Limb (tissue), 2 donors: ENCODE measurements at regions not wholly inside any gene's neighbourhood (a gene's known extent, or its start where the extent isn't known, plus 50 kb on each side); places are given as distances from the start of the nearest gene placed in this dataset.

ENCODE experiments used
- DNase-seq, 2 donors: peaks; one replicate each; pipeline ENCODE4 v3.0.0-alpha.2; 2016; ENCODE audit errors: extremely low spot score in 2 of 2

DNA sequence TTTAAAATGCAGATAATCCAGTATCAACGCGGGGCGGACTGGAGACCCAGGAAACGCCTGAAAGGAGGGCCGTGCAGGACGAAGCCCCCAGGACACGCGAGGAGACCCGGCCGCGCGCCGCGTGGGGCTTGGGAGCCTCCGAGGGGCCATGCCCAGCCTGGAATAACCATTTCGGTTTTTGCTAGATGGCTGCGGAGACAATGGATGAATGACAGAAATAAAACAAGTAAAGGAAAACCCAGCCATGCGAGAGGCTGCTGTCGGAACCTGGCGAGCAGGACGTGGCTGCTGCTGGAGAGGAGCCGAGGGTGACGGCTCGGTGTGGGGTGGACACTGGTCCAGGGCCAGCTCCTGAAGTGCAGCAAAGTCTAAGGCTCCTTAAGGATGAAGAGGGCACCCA, 227.2 kb upstream of the ADARB2 start:
- no peak for DNase-seq

DNA sequence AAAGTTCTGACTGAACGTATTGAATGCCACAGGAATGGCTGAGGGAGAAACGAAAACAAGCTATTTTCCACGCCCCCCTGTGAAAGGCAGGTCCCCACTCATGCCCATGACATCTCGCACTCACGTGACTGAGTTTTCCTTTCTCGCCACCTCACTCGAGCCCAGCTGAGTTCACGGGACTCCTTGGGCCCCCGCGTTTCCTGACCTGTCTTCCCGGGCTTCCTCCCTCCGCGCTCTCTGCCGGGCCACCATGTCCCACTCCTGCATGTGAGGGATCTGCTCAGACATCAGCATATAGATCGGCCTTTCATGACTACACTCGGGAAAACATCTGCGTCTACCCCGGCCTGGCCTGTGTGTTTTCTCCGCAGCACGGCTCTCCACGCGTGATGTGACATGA, 226.0 kb upstream of the ADARB2 start:
- DNase-seq: no peak

DNA sequence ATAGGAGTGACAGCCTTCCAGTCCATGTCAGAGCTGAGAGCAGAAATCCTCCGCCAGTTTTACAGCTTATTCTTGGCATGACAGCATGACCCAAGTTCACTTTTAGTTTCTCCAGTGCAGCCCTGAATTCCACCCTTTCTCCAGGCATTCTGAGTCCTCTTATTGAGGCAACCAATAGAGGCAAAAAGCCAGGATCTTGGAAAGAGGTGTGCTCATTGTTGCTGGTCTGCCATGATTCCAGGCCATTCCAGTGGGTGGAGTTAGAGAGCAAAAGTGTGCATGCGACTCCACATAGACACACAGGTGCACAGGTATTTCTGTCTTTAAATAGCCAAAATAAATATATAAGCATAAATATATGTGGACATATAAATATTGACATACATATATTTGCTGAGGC, 224.7 kb upstream of the ADARB2 start:
- no peak for DNase-seq

DNA sequence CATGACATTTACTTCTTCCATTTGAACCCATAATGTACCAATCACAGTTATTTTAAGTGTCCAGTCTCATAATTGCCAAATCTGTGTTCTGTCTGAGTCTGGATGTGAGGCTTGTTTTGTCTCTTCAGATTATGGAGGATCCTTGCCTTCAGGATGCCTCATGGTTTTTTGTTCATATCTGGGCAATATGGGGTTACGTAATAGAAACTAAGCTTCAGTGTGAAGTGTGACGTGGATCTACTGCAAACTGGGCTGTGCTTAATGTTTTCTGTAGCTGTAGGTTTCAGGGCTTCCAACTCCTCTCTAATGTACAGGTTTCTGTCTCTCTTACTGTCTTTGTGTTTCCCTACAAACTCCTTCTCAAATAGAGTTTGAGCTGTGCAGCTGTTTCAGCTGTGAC, 223.7 kb upstream of the ADARB2 start:
- no peak for DNase-seq

DNA sequence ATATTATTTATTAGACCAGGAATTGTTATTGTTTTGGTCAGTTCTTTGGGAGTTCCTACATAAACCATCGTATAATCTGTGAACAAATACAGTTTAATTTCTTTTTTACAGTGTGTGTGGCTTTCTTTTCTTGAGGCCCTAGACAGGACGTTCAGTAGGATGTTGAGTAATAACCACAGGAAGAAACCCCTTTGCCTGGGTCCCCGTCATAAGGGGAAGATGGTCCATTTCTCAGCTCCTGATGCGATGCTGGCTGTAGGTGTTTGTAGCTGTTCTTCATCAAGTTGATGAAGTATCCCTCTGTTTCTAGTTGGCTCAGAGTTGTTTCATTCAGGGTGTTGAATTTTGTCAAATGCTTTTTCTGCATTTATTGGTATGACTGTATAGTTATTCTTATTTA, 219.7 kb upstream of the ADARB2 start:
- no peak for DNase-seq

DNA sequence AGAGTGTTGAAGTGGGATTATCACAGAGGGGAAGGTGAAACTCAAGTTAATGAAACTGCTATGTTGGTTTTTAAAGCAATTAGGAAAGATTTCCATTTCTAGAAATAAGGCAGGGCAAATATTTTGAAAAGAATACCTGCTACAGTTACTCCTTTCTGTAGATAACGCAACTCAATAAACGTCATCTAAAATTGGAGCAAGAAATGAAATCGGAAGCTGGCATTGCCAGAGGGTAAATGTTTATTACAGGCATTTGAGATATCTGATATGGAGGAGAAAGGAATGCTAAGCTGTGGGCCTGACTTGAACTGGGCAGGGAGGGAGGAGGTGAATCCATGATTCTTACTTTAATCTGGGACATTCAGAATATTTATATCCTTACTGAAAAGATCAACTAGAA, 217.0 kb upstream of the ADARB2 start:
- DNase-seq: no peak

DNA sequence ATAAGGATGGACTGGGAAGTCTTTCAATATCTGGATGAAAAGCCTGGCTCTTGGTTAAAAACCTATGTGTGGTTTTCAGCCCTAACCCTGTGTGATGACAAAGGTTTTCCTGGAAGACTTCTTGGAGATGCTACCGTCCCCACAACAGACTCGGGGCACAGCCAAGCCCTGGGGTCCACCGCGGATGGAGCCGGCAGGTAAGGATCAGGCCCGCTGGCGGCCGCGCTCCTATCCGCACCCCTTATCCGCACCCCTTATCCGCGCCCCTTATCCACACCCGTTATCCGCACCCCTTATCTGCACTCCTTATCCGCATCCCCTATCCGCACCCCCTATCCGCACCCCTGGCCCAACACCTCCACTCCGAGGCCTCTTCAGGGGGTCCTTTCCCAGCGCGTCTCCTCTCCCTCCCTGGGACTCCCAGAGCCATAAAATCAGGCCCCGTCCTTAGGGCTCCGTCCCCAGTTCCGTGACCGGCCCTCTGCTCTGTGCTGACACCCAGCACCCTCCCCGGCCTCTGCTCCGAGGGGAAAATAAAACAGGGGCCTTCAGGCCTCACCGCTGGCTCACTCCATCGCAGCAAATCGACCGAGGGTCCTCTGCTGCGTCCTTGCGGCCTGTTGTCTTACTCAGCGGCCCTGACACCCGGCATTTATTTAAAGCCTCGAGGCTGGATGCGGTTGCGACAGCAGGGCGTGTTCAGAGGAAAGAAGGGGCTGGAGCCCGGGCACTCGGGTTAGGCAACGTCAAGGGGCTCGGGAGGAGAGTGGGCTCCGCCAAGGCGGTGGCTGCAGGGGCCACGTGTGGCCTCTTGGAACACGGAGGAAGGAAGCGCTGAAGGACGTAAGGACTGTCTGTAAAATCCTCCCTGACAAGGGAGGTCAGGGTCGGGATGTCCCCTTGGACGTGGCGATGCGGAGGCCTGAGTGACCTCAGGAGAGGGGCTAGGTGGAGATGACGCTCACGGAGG, 215.1 kb upstream of the ADARB2 start:
- DNase-seq: no peak

DNA sequence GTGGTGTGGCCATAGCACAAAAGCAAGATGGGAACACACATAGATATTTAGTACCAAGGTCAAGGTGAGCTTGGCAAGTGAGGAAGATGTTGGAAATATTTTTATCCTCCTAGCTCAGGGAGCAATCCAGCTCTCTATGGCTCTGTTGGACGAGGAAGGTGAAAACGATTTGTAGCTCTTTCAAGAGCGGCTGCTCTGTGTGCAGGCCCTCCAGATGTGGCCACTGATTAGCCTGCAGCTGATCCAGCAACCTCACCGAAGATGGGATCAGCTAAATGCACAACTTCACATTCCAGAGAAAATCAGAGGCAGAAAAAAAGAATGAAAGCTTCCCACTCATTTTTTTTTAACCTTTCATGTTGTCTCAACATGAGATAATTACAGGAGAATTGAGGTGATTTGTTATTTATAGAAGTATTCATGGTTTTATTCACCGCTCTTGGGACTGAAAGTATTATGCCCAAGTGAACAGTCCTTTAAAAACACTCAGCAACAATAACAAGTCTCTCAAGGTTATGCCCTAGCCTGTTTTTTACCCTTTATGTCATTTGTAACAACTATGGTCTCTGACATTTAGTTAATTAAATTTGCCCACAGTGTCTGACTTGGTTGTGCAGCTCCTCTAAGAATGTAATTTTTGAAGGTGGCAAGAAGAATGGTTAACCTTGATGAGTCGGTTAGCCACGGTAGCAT, 213.6 kb upstream of the ADARB2 start:
- DNase-seq: no peak

DNA sequence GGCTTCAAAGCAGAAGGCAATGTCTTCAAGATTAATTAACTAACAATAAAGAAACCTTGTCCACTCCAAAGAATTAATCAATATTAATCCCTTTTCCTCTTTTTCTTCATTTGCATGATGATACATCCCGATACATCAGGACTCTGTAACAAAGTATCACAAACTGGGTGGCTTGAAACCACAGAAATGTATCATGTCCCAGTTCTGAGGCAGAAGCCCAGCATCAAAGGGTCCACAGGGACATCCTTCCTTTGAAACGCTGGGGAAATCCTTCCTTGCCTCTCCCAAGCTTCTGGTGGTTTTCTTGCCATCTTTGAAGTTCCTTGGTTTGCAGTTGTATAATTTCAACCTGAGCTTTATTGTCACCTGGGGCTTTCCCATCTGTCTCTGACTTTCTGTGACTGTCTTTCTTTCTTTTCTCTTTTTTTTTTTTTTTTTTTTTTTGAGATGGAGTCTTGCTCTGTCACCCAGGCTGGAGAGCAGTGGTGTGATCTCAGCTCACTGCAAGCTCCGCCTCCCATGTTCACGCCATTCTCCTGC, 210.2 kb upstream of the ADARB2 start:
- DNase-seq: no peak

DNA sequence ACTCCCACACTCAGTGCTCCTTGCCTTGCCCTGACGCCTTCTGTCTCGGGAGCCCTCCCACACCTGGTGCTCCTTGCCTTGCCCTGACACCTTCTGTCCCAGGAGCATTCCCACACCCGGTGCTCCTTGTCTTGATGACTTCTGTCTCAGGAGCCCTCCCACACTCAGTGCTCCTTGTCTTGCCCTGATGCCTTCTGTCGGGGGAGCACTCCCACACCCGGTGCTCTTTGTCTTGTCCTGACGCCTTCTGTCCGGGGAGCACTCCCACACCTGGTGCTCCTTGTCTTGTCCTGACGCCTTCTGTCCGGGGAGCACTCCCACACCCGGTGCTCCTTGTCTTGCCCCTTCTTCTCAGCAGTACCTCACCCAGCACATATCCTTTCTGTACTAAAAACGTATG, 207.2 kb upstream of the ADARB2 start:
- DNase-seq: no peak

DNA sequence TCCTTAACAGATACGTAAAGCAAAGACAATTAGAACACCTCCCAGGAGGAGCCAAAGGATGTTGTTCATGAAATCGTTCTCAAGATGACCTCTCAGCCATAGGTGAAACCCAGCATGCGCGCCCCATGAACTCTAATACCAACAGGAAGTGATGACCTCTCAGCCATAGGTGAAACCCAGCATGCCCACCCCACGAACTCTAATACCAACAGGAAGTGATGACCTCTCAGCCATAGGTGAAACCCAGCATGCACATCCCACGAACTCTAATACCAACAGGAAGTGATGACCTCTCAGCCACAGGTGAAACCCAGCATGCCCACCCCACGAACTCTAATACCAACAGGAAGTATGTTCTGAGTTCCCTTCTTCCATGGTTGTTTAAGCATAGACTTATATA, 205.2 kb upstream of the ADARB2 start:
- no peak for DNase-seq

DNA sequence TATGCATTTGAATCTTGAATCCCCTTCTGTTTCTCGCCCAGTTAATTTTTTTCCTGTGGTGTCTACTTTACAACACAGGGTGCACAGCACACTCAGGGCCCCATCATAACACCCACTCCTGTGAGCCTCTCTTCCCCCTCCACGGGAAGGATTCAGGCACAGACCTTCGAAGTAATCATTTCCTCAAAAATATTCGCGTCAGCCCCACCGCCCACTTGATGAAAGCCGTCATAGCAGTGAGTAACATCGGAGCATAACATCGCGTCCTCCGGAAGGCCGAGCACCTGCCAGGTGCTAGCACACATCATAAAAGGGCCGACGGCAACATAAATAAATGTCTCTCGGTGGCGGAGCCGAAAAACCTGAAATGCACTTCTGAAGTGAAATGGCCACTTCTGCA, 201.7 kb upstream of the ADARB2 start:
- no peak for DNase-seq

DNA sequence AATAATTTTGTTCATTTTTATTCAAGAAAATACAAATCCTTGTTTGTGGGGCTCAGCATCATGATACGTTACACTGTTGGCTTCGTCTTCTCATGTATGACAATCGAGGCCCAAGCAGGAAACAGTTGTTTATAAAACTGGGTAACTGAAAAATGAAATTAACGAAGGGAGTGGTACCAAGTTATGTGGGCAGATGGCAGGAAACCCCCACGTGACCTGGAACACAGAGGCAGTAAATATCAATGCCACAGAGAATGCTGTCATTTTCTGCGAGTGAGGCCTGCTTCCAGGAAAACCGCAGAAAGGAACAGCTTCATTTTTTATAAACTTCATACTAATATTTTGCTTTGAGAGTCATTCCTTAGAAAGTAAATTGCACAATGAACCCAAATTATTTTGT, 201.0 kb upstream of the ADARB2 start:
- no peak for DNase-seq

DNA sequence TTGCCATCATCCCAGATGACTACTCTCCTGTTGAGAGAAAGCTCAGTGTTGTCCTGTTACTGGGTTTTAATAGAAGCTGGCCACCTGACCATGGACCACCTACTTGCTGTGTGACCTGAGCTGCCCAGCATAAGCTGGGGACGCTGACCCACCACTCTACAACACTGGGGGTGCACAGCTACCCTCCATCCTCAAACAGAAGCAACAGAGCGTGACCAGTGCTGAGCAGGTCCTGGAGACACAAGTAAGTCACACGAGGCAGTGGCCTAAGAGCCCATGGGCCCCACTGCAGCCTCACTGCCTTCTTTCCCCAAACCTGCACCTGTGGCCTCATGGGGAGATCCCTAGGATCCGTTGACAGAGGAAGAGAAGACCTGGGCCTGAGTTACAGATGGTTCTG, 198.6 kb upstream of the ADARB2 start:
- DNase-seq: no peak

DNA sequence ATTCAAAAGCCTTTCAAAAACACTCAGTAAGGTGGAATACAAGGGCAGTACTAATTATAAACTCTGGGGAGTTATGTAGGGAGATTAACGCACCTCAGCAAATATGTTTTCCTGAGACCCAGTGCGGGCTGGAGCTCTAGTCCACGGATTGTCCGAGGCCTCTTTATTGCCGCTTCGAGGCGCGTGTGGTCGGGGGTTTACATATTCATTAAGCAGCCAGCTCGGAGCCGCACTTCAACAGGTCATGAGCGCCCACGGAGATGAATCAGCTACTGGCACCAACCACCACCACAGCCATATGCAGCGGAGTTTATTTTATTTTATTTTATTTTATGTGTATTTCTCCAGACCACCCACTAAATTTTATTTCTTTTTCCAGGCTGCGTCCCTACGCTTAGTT, 195.9 kb upstream of the ADARB2 start:
- DNase-seq: no peak

DNA sequence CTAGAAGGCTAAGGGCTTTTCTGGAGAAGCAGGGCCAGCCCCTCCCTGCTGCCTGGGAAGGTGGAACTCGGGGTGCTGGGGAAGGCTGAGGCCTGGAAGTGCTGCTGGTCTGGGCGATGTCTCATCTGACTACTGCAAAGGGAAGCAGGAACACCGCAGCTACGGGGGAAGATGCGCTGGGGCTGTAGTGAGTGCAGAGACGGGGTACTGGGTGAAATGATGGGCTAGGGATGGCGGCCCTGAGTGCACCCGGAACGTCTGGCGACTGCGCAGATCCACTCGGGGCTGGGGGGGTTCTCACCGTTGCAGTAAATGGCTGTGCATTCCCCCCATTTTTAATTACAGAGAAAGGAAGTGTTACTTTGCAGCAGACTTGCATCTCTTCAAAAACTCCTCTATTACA, 195.4 kb upstream of the ADARB2 start:
- DNase-seq: peak in 1 of 2 donors; percentile 35

DNA sequence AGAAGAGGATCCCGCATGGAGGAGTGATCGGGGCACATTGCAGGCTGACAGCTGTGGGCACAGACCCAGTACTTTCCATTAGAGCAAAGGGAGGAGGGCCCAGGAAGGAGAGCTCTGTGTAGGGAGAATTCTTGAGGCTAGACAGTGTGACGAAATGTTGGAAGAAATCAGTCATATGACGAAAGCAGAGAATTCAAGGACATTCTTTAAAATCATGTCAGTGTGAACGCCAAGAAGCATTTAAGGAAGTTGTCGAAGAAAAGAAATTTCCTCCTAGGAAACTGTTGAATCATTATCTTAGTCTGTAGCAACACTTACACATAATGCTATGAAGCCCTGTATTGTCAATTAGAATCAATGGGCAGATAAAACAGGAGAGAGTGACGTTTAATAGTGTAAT, 191.3 kb upstream of the ADARB2 start:
- DNase-seq: no peak

DNA sequence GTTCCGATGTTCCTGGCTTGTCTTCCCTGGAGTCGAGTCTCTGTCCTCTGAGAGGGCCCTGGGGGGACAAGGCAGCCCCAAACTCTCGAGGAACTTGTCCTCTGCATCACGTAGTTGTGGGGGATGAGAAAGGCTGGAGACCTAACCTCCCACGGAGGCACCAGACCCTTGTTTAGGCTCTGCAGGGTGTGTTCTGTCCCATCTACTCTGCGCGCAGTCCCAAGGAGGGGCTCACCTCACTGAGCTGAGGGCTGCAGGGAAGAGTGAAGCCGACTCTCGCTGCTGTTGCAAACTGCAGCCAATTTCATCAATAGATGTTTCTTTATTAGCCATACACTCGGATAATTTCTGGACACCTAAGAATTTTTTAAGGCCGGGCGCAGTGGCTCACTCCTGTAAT, 186.7 kb upstream of the ADARB2 start:
- DNase-seq: no peak

DNA sequence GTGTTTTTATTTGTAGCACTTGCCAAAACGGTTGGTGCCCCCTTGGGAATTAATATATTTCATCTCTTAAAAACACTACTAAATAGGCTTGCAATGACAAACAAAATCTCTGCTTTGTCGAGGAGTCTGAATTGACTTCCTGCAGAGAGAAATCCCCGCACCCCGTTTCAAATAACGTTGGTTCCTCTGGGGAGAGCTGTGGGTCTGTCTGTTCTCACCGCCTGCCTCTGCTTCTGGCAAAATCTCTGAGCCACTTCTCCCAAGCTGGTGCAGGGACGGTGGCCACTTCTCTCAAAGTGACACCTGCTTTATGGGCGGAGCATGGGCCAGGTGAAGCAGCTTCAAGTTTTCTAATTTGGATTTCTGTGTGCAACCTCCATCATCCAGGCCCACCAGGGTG, 186.3 kb upstream of the ADARB2 start:
- no peak for DNase-seq

DNA sequence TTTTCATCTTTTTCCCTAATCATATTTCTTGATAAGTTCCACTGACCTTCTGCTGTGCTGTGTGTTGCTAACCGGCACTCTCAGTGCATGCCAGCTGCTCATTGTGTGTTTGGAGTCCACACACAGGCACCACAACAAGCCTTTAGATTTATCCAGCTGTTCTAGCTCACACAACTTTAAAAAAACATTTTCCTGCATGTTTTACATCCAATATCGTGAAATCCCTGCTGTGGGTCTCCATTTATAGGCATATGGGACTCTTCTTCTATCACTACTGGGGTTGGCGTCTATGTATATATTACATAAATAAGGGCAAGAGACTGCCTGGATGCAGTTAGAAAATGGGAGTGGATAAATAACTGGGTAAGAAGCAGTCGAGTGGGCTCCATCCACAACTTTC, 183.6 kb upstream of the ADARB2 start:
- DNase-seq: no peak

DNA sequence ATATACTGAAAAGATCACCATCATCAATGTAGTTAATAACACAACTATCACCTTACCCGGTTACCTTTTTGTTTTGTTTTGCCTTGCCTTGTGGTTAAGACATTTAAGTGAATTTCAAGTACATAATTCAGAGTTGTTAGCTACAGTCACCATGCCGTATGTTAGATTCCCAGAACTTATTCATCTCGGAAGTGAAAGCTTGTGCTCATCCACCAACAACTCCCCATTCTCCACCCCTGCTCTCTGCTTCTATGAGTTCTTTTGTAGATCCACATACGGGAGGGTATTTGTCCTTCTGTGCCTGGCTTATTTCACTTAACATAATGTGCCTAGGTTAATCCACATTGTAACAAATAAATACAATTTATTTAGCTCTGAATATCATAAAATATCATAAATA, 182.8 kb upstream of the ADARB2 start:
- no peak for DNase-seq

DNA sequence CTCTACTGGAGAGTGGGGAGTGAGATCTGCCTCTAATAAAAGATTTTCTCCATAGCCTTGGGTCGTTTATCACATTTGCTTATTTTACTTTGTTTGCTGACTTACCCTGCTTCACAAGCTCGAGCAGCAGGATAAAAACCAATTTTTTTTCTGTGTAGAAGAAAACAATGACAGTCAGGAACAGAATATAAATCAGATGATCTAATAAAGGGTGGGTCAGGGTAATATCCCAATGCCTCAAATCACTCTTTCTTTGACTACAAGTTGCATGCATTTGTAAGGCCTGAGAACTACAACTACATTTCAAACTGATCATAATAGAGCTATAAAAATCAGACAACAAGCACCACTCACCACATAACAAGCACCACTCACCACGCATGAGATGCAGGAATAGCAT, 174.4 kb upstream of the ADARB2 start:
- no peak for DNase-seq

DNA sequence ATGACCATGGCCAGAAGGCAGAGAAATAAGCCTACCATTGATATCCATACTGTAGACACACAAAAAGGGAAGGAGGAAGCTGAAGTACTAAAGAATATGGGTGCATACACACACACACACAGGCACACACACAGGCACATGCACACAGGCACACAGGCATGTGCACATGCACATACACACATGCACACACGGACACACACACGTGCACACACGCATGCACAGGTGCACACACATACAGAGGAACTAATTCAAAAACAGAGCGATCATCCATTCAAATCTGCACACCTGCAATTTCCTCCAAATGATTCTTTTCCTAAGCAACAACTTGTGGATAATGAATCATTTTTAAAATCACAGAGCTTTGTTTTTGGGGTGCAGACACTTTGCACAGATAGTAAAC, 166.7 kb upstream of the ADARB2 start:
- DNase-seq: no peak
